HG03066 (cell line): ENCODE measurements at regions not wholly inside any gene's neighbourhood (a gene's known extent, or its start where the extent isn't known, plus 50 kb on each side); places are given as distances from the start of the nearest gene placed in this dataset.

ENCODE experiments used
- ATAC-seq: cut with Tn5 transposase; IDR thresholded peaks from one replicate; pipeline ENCODE4 v1.9.1; 2021; ENCODE audit warnings: low read depth; ENCODE audit not compliant: unreplicated experiment

GRCh38 chr18:45553723-45554388, 61.4 kb upstream of the SLC14A2 start:
- ATAC-seq: no peak

GRCh38 chr18:45554389-45554737, 60.9 kb upstream of the SLC14A2 start:
- ATAC-seq: no peak

- ATAC-seq: no peak
Measured at GRCh38 chr18:45556222-45556621, 59.1 kb upstream of the SLC14A2 start.

- no peak for ATAC-seq
Measured at GRCh38 chr18:45557287-45557686, 58.0 kb upstream of the SLC14A2 start.

GRCh38 chr18:45557779-45558178, 57.5 kb upstream of the SLC14A2 start:
- no peak for ATAC-seq

GRCh38 chr18:45559258-45559657, 56.0 kb upstream of the SLC14A2 start:
- ATAC-seq: no peak

- ATAC-seq: no peak
Measured at GRCh38 chr18:45560870-45561269, 54.4 kb upstream of the SLC14A2 start.

GRCh38 chr18:45562567-45563479, 52.5 kb upstream of the SLC14A2 start:
- no peak for ATAC-seq

GRCh38 chr18:45565280-45565970, 49.9 kb upstream of the SLC14A2 start:
- no peak for ATAC-seq
